Adrenal gland (tissue), 5 donors: ENCODE measurements at regions not wholly inside any gene's neighbourhood (a gene's known extent, or its start where the extent isn't known, plus 50 kb on each side); places are given as distances from the start of the nearest gene placed in this dataset.

Experiments used
- POLR2A ChIP-seq, 2 donors: fragments of 450-650 bp; IDR thresholded peaks; one replicate each; pipeline ENCODE4 v1.6.1; 2017; ENCODE audit warnings: antibody characterized with exemption in 2 of 2, mild to moderate bottlenecking in 2 of 2, moderate library complexity in 1 of 2
- TF ChIP-seq, protein P1 (sequence below), 6 experiments: fragments of 450-650 bp in 4 of 6; fragments of 200-600 bp in 2 of 6; sonication (generic) in 1 of 6; IDR thresholded peaks; 1 replicate in 5 of 6; 2 replicates in 1 of 6; pipeline versions ENCODE4 v1.5.1 to v1.8.0; 2016 to 2021; ENCODE audit warnings: antibody characterized with exemption in 6 of 6, mild to moderate bottlenecking in 2 of 6, moderate library complexity in 1 of 6
- donor health status: DM: no; HTN: no; CAD: no.

DNA sequence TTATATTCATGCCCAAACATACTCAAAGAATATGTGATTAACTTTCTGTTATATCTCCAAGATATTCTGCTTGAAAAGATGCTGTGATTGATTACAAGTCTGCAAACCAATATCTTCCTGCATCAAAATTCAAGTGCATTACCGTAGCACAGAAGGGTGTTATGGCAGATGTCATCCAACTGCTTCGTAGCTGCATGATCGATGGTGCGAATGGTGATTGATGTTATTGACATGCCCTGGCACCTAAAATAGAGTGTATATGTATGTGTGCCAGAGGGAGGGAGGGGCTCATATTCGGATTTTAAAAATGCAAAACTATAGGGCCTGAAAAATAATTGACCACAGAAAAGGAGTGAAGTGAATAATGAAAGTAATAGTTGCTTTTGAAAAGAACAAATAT is 882.1 kb upstream of the NUDT12 start:
- TF ChIP-seq POLR2A (IDR thresholded peaks at IDR 0.05) = no peak
- TF ChIP-seq, protein P1, sequence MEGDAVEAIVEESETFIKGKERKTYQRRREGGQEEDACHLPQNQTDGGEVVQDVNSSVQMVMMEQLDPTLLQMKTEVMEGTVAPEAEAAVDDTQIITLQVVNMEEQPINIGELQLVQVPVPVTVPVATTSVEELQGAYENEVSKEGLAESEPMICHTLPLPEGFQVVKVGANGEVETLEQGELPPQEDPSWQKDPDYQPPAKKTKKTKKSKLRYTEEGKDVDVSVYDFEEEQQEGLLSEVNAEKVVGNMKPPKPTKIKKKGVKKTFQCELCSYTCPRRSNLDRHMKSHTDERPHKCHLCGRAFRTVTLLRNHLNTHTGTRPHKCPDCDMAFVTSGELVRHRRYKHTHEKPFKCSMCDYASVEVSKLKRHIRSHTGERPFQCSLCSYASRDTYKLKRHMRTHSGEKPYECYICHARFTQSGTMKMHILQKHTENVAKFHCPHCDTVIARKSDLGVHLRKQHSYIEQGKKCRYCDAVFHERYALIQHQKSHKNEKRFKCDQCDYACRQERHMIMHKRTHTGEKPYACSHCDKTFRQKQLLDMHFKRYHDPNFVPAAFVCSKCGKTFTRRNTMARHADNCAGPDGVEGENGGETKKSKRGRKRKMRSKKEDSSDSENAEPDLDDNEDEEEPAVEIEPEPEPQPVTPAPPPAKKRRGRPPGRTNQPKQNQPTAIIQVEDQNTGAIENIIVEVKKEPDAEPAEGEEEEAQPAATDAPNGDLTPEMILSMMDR (IDR thresholded peaks at IDR 0.05) = no peak
